ENCODE measurements at regions not wholly inside any gene's neighbourhood (a gene's known extent, or its start where the extent isn't known, plus 50 kb on each side); places are given as distances from the start of the nearest gene placed in this dataset.
"Not testable (repeated sequence)": the region's sequence is repeated elsewhere in the genome, so short reads cannot be mapped to it uniquely, and the experiment has no call there.

GRCh38 chr4:115537387-115537786 lies 424.0 kb upstream of the NDST4 start:
- Mint-ChIP-seq H3K27ac (ENCODE audit: unreplicated experiment) (no peak overlapping the region), H3K27me3 (ENCODE audit: low read depth) (no peaks in the 10 kb centered on the region), H3K4me3 (no peak overlapping the region), H3K36me3 (ENCODE audit: low read depth) (no peaks in the 10 kb centered on the region), H3K9me3 (no peaks in the 10 kb centered on the region), H3K4me1 (no peaks in the 10 kb centered on the region)
- TF ChIP-seq CTCF (conservative IDR thresholded peaks at IDR 0.05) = no peak
- no peak for DNase-seq (ENCODE audit: low read depth, low spot score)

- Mint-ChIP-seq H3K4me1 (no peaks in the 10 kb centered on the region), H3K4me3 (no peak overlapping the region), H3K27ac (ENCODE audit: unreplicated experiment) (no peak overlapping the region), H3K27me3 (ENCODE audit: low read depth) (no peaks in the 10 kb centered on the region), H3K9me3 (no peaks in the 10 kb centered on the region), H3K36me3 (ENCODE audit: low read depth) (no peaks in the 10 kb centered on the region)
- TF ChIP-seq CTCF (conservative IDR thresholded peaks at IDR 0.05) = no peak
- no peak for DNase-seq (ENCODE audit: low read depth, low spot score)
These were observed 415.7 kb upstream of the NDST4 start for GRCh38 chr4:115529126-115529525.

GRCh38 chr4:115519476-115519875 lies 406.1 kb upstream of the NDST4 start:
- not testable (repeated sequence) for DNase-seq (ENCODE audit: low read depth, low spot score)

GRCh38 chr4:115515772-115516171 lies 402.4 kb upstream of the NDST4 start:
- Mint-ChIP-seq H3K4me1 (no peaks in the 10 kb centered on the region), H3K27me3 (ENCODE audit: low read depth) (no peaks in the 10 kb centered on the region), H3K27ac (ENCODE audit: unreplicated experiment) (no peak overlapping the region), H3K36me3 (ENCODE audit: low read depth) (no peaks in the 10 kb centered on the region), H3K9me3 (peaks cover 9% of the 10 kb centered on the region), H3K4me3 (no peak overlapping the region)
- TF ChIP-seq CTCF (conservative IDR thresholded peaks at IDR 0.05) = no peak
- no peak for DNase-seq (ENCODE audit: low read depth, low spot score)

More at GRCh38 chr4:115519476-115519875, 406.1 kb upstream of the NDST4 start:
- H3K4me1 Mint-ChIP-seq; H3K27ac Mint-ChIP-seq (ENCODE audit: unreplicated experiment); H3K36me3 Mint-ChIP-seq (ENCODE audit: low read depth); H3K4me3 Mint-ChIP-seq; H3K27me3 Mint-ChIP-seq (ENCODE audit: low read depth): not testable (repeated sequence)
- H3K9me3 Mint-ChIP-seq = peaks cover 18% of the 10 kb centered on the region

- no peak overlapping the region for H3K4me3 Mint-ChIP-seq
- no peak overlapping the region for H3K27ac Mint-ChIP-seq (ENCODE audit: unreplicated experiment)
- no peak for DNase-seq (ENCODE audit: low read depth, low spot score)
- H3K4me1 Mint-ChIP-seq = no peaks in the 10 kb centered on the region
- no peak for TF ChIP-seq CTCF (conservative IDR thresholded peaks at IDR 0.05)
- H3K36me3 Mint-ChIP-seq (ENCODE audit: low read depth) = no peaks in the 10 kb centered on the region
- peaks cover 6% of the 10 kb centered on the region for H3K9me3 Mint-ChIP-seq
- no peaks in the 10 kb centered on the region for H3K27me3 Mint-ChIP-seq (ENCODE audit: low read depth)
These were observed 401.9 kb upstream of the NDST4 start for GRCh38 chr4:115515366-115515765.

GRCh38 chr4:115514675-115515074 lies 401.3 kb upstream of the NDST4 start:
- H3K36me3 Mint-ChIP-seq (ENCODE audit: low read depth) = no peaks in the 10 kb centered on the region
- H3K9me3 Mint-ChIP-seq = peaks cover 5% of the 10 kb centered on the region
- no peak overlapping the region for H3K4me3 Mint-ChIP-seq
- H3K27me3 Mint-ChIP-seq (ENCODE audit: low read depth) = no peaks in the 10 kb centered on the region
- no peaks in the 10 kb centered on the region for H3K4me1 Mint-ChIP-seq
- no peak overlapping the region for H3K27ac Mint-ChIP-seq (ENCODE audit: unreplicated experiment)
- TF ChIP-seq CTCF (conservative IDR thresholded peaks at IDR 0.05) = no peak
- no peak for DNase-seq (ENCODE audit: low read depth, low spot score)
